Esophagus (tissue), 2 donors: ENCODE measurements at regions not wholly inside any gene's neighbourhood (a gene's known extent, or its start where the extent isn't known, plus 50 kb on each side); places are given as distances from the start of the nearest gene placed in this dataset.
"Not testable (repeated sequence)": the region's sequence is repeated elsewhere in the genome, so short reads cannot be mapped to it uniquely, and the experiment has no call there.

Experiments used
- H3K27ac ChIP-seq, 2 donors: one replicate each; pipeline ENCODE4 v1.5.1; 2013; ENCODE audit warnings: low read depth in 2 of 2, mild to moderate bottlenecking in 2 of 2, inconsistent platforms in 1 of 2, low read length in 1 of 2, moderate library complexity in 1 of 2
- H3K27me3 ChIP-seq, 2 donors: one replicate each; pipeline ENCODE4 v1.6.1; 2013; ENCODE audit warnings: low read length in 2 of 2, control low read depth in 1 of 2, mild to moderate bottlenecking in 1 of 2; ENCODE audit not compliant: insufficient read depth in 2 of 2, control insufficient read depth in 1 of 2
- H3K36me3 ChIP-seq, 2 donors: one replicate each; pipeline ENCODE4 v1.6.1; 2013; ENCODE audit warnings: low read length in 1 of 2; ENCODE audit not compliant: control insufficient read depth in 2 of 2, insufficient read depth in 2 of 2
- H3K4me1 ChIP-seq, 2 donors: one replicate each; pipeline ENCODE4 v1.6.1; 2013; ENCODE audit warnings: low read length in 1 of 2; ENCODE audit not compliant: control insufficient read depth in 2 of 2, insufficient read depth in 2 of 2
- H3K4me3 ChIP-seq, 2 donors: one replicate each; pipeline ENCODE4 v1.5.1; 2013; ENCODE audit warnings: low read length in 2 of 2, mild to moderate bottlenecking in 2 of 2, low read depth in 1 of 2, moderate library complexity in 1 of 2
- H3K9me3 ChIP-seq, 2 donors: one replicate each; pipeline ENCODE4 v1.6.1; 2013; ENCODE audit warnings: mild to moderate bottlenecking in 2 of 2, low read depth in 1 of 2, low read length in 1 of 2, moderate library complexity in 1 of 2; ENCODE audit not compliant: control insufficient read depth in 2 of 2, insufficient read depth in 1 of 2
- WGBS, 2 donors: extraction: QIAGEN DNeasy Blood & Tissue Kit; methylation state at CpG; one replicate each; pipeline ENCODE4 v1.1.7; 2013; 5-methylcytosine and 5-hydroxymethylcytosine counted together
- donor health status: healthy with polysubstance abuse.
- donor health status: Bipolar disorder and iron deficiency.

DNA sequence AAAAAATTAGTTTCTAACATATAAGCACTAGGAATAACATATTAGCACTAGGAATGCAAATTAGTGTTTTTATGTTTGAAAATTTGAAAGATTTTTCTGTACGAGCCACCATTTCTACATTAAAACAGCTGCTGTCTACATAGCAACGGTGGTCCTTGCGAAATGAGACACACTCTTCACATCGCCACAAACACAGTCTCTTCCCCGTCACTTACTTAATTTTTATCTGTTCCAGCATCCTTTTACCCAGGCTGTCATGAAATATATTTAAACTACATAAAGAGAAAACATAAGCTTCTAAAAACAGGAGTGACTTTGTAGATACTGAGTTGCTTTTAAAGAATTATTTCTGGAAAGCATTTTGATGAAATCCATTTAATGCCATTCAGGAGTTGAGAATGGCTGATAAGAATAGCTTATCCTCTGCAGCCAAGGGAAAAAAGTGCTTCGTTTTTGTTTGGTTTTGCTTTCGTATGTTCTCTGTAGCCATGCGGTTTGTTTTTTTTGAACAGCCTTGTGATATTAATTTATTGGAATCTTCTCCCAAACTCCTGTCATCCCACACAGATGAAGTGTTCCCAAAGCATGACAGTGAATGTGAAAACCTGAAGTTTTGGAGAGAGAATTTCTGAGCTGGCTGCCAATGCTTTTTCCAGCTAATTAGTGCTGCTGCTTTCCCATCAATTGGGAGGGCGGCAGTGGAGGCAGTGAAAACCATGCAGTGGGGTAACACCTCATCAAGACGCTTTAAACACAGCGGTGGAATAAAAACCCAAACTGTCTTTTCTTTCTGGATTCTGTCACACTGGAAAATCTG, 603.7 kb upstream of the ADARB2 start:
- Histone ChIP-seq H3K36me3 (no peaks in the 10 kb centered on the region), H3K27ac (no peak overlapping the region), H3K27me3 (no peaks in the 10 kb centered on the region), H3K4me3 (no peak overlapping the region), H3K9me3 (no peaks in the 10 kb centered on the region), H3K4me1 (no peaks in the 10 kb centered on the region)
- WGBS, 2 donors, result 73 to 74% methylated on average over 11 of the region's 11 CpGs

DNA sequence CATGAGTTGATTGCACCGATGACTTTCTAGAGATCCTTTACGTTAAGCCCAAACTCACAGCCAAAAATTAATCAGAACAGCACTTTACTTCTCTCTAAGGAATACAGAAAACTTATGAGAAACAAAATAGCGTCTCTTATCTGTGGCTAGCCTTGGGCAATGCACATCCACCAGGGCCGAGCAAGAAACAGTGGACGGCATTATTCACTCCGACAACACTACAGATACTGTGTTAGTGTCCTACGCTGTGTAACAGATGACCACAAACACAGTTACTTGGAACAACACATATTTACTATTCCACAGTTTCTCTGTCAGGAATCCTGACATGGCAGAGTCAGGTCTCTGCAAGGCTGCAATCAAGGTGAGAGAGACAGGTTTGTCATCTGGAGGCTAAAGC, 598.3 kb upstream of the ADARB2 start:
- H3K4me3 ChIP-seq, result no peak overlapping the region
- no peak overlapping the region for H3K27ac ChIP-seq
- no peaks in the 10 kb centered on the region for H3K36me3 ChIP-seq
- no peaks in the 10 kb centered on the region for H3K4me1 ChIP-seq
- H3K9me3 ChIP-seq, result no peaks in the 10 kb centered on the region
- no peaks in the 10 kb centered on the region for H3K27me3 ChIP-seq
- 85 to 90% methylated on average over 7 of the region's 7 CpGs for WGBS, 2 donors

DNA sequence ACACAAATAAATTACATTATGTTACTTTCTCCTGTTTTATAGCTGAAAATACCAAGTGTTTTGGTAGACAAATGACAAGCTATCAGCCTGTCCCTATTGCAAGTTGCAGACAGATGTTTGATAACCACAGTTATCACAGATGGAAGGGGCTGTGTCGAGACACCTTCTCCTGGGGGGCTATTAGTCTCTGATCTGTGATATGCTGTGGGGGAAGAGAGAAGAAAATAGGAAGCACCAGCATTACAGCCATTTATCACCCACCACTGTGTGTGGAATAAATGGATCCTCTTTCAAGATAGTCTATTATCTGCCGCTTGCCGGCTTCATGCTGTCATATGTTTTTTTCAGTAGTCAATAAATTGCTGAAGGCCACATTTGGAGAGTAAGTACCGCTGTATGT, 597.2 kb upstream of the ADARB2 start:
- 62 to 63% methylated on average over 4 of the region's 4 CpGs for WGBS, 2 donors
- Histone ChIP-seq H3K4me1 (no peaks in the 10 kb centered on the region), H3K36me3 (no peaks in the 10 kb centered on the region), H3K27me3 (no peaks in the 10 kb centered on the region), H3K27ac (no peak overlapping the region), H3K4me3 (no peak overlapping the region), H3K9me3 (no peaks in the 10 kb centered on the region)

DNA sequence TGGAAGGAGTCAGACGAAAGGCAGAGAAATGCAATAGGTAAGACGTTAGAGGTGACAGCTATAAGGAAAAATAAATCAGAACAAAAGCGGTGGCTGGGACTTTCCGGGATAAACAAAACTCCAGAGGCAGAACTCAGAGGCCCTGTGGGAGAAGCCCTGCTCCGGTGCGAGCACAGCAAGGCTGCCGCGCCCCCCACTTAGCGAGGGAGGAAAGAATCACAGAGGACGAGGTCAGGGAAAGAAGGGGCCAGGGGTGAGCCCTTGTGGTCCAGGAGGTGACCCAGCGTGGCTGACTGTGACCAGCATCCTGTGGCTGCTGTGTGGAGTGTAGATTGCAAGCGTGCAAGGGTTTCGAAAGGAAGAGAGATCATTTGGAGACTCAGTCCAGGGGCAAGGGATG, 591.8 kb upstream of the ADARB2 start:
- Histone ChIP-seq H3K4me3 (no peak overlapping the region), H3K27me3 (no peaks in the 10 kb centered on the region), H3K27ac (no peak overlapping the region), H3K36me3 (no peaks in the 10 kb centered on the region), H3K9me3 (peaks cover 0 to 2% of the 10 kb centered on the region in 2 donors), H3K4me1 (no peaks in the 10 kb centered on the region)
- 79 to 81% methylated on average over 13 of the region's 13 CpGs for WGBS, 2 donors

DNA sequence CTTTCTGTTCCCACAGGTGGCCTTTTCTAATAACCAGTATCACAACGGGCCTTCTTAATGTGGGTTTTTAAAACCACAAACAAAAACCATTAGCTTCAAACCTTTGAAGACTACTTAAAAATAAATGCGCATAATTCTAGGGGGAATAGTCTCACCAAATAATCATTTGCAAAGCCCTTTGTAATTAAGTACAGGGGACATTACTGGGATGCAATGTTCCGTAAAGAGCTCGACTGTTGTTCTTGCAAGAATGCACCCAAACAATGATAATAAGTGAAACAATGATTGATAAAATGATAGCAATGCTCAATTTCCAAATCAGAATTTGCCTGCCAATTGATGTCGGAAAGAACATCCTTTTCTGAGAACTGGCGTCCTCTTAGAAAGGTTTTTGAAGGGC, 589.1 kb upstream of the ADARB2 start:
- no peaks in the 10 kb centered on the region for H3K27me3 ChIP-seq
- no peaks in the 10 kb centered on the region for H3K4me1 ChIP-seq
- no peak overlapping the region for H3K4me3 ChIP-seq
- H3K36me3 ChIP-seq, result no peaks in the 10 kb centered on the region
- peaks cover 0 to 2% of the 10 kb centered on the region in 2 donors for H3K9me3 ChIP-seq
- WGBS, 2 donors, result 74 to 80% methylated on average over 6 of the region's 6 CpGs
- H3K27ac ChIP-seq, result no peak overlapping the region

DNA sequence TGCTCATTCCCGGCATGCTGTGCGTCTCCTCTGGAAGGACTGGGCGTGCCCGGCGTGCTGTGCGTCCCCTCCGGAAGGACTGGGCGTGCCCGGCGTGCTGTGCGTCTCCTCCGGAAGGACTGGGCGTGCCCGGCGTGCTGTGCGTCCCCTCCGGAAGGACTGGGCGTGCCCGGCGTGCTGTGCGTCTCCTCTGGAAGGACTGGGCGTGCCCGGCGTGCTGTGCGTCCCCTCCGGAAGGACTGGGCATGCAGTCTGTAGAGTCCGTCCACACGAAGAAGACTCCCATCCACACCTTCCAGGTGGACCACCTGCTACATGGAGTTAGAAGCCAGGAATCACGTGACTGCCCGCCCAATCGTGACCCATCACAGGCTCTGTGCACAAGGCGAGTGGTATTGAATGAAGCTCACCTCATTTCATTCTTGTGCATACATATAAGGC, 577.7 kb upstream of the ADARB2 start:
- H3K4me1 ChIP-seq, H3K9me3 ChIP-seq, H3K36me3 ChIP-seq, H3K27me3 ChIP-seq, H3K4me3 ChIP-seq, H3K27ac ChIP-seq: not testable (repeated sequence)
- WGBS, 2 donors, result 90% methylated on average over 30 to 32 of the region's 32 CpGs

DNA sequence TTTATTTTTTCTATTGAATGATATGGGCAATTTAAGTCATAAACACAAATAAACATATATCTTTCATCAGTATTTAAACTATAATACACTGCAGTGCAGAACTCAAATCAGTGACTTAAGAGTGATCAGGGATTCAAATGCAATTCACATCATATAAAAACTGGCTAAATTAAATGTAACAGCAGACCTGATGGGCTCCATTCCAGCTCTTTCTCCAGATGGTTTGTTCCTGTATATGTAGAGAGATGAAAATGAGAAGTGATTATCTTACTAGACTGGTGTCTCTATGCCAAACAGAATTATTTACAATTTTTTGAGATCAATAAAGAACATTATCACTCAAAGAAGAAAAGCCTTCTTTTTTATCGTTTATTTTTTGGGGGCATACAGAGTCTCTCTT, 568.8 kb upstream of the ADARB2 start:
- 79% methylated on average over 1 of the region's 1 CpG for WGBS, 2 donors
- no peaks in the 10 kb centered on the region for H3K4me1 ChIP-seq
- H3K36me3 ChIP-seq, result no peaks in the 10 kb centered on the region
- H3K27ac ChIP-seq, result no peak overlapping the region
- H3K9me3 ChIP-seq, result no peaks in the 10 kb centered on the region
- no peak overlapping the region for H3K4me3 ChIP-seq
- no peaks in the 10 kb centered on the region for H3K27me3 ChIP-seq

DNA sequence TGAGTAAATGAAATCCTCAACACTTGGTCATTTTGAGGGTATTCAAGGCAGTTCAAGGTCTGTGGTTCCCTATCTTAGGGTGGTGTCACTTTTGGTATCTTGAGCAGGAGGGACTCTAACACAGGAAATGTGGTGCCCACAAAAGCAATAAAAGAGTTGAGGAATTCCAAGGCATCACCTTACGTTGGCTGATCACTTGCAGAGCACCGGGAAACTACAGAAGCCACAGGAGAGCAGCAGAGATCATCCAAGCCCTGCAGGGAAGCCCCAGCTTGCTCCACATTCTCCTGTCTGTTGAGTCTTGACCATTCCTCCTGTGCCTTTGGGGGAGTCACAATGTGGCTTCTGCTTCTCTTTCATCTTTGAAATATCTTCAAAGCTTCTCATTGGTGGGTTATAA, 565.8 kb upstream of the ADARB2 start:
- Histone ChIP-seq H3K27me3 (no peaks in the 10 kb centered on the region), H3K9me3 (no peaks in the 10 kb centered on the region), H3K4me1 (no peaks in the 10 kb centered on the region), H3K27ac (no peak overlapping the region), H3K4me3 (no peak overlapping the region), H3K36me3 (no peaks in the 10 kb centered on the region)
- 63 to 65% methylated on average over 2 of the region's 2 CpGs for WGBS, 2 donors

DNA sequence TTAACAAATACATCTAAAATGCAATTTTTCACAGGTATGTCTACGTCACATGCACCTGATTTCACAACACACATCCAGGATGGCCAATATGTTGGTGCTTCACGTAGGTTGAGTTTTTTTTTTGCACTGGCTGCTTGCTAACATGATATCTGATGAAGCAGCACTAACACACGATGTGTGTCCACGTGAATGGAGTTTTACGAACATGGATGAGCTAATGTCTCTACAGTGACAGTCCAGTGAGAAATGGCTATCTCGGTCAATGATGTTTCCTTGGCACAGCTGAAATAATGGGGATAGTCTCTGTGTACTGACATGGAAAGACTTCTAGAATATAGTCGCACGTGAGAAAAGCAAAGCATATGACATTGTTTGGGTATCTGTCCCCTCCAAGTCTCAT, 563.9 kb upstream of the ADARB2 start:
- no peaks in the 10 kb centered on the region for H3K27me3 ChIP-seq
- H3K4me1 ChIP-seq, result no peaks in the 10 kb centered on the region
- H3K36me3 ChIP-seq, result no peaks in the 10 kb centered on the region
- no peaks in the 10 kb centered on the region for H3K9me3 ChIP-seq
- 88 to 90% methylated on average over 8 of the region's 8 CpGs for WGBS, 2 donors
- no peak overlapping the region for H3K4me3 ChIP-seq
- no peak overlapping the region for H3K27ac ChIP-seq

DNA sequence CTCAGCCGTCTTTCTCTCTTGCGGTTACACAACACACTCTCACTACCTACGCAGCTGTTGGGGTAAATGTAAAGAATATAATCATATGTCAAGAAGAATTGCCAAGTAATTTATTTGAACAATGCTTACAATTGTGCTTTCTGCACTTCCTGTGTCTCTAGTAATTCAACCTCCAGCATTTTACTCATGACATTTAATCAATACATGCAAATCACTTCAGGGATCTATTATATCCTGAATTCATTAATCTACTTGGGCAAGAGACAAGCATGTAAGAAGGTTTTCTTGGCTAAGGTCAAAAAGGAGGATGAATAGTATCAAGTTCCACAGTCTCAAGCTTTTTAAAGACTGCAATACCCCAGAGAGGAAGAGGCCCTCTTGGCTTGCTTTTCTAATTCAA, 562.9 kb upstream of the ADARB2 start:
- H3K27me3 ChIP-seq, result no peaks in the 10 kb centered on the region
- no peak overlapping the region for H3K27ac ChIP-seq
- WGBS, 2 donors, result 42 to 46% methylated on average over 3 of the region's 3 CpGs
- H3K4me3 ChIP-seq, result no peak overlapping the region
- H3K36me3 ChIP-seq, result no peaks in the 10 kb centered on the region
- H3K9me3 ChIP-seq, result no peaks in the 10 kb centered on the region
- no peaks in the 10 kb centered on the region for H3K4me1 ChIP-seq
